BJ (cell line): ENCODE measurements at regions not wholly inside any gene's neighbourhood (a gene's known extent, or its start where the extent isn't known, plus 50 kb on each side); places are given as distances from the start of the nearest gene placed in this dataset.
"Not testable (repeated sequence)": the region's sequence is repeated elsewhere in the genome, so short reads cannot be mapped to it uniquely, and the experiment has no call there.

Source experiments
- CTCF ChIA-PET: fragments of 350-600 bp; formaldehyde crosslinking; extraction: SDS; loops from one replicate; lab custom pipeline; 2021; ENCODE audit warnings: antibody characterized with exemption, inconsistent platforms; lab: Yijun Ruan, JAX
- POLR2A ChIA-PET: fragments of 300-600 bp; sonication (Branson Sonifier 250); formaldehyde crosslinking; extraction: SDS; loops from one replicate; lab custom pipeline; 2021; ENCODE audit warnings: antibody characterized with exemption; lab: Charles Lee
- DNase-seq: peaks from one replicate; pipeline ENCODE4 v3.0.0-alpha.2; 2011; ENCODE audit warnings: low read depth
- H3K27me3 ChIP-seq: 2 replicates; pipeline ENCODE4 v1.6.0; 2011; ENCODE audit warnings: low read length; ENCODE audit not compliant: control insufficient read depth, insufficient read depth
- H3K36me3 ChIP-seq: 2 replicates; pipeline ENCODE4 v1.5.1; 2011; ENCODE audit warnings: low read length; ENCODE audit not compliant: control insufficient read depth, insufficient read depth
- H3K4me3 ChIP-seq: 2 replicates; pipeline ENCODE4 v1.5.1; 2011; ENCODE audit warnings: low read depth, mild to moderate bottlenecking, control low read depth, low read length
- CTCF ChIP-seq: IDR thresholded peaks from 2 replicates; pipeline ENCODE4 v1.5.1; 2011; ENCODE audit warnings: low read depth, mild to moderate bottlenecking, control low read depth, inconsistent platforms, low read length, moderate library complexity; ENCODE audit not compliant: insufficient read depth

DNA sequence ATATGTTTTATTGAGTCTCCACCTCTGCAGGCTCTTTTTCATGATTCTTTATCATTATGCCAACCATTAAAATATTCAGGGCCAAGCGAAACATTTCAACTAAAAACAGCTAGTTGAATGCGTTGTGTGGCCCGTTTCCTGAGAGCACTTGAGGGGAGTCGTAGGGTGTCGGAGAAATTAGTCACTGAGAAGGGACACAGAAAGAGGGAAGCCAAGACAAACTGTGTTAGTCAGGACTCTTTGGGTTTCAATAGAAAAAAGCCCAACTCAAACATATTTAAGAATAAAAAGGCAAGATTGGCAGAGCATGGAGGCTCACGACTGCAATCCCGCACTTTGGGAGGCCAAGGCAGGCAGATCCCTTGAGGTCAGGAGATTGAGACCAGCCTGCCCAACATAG, 58.9 kb downstream of the MAFB start:
- H3K4me3 ChIP-seq, result no peak overlapping the region
- DNase-seq, result no peak
- no peaks in the 10 kb centered on the region for H3K36me3 ChIP-seq
- ChIA-PET POLR2A (no interaction called here), CTCF (interaction anchor here (0.7 to 1.3 kb wide), 2 partner anchors 23 to 60 kb away, joined by 3 read pairs; no protein-coding TSS in a partner anchor)
- H3K27me3 ChIP-seq, result no peaks in the 10 kb centered on the region
- no peak for TF ChIP-seq CTCF

GRCh38 chr20:40628877-40629276, 60.2 kb downstream of the MAFB start:
- ChIA-PET POLR2A (no interaction called here), CTCF (no interaction called here)
- DNase-seq, result no peak
- no peaks in the 10 kb centered on the region for H3K27me3 ChIP-seq
- no peak for TF ChIP-seq CTCF
- H3K4me3 ChIP-seq, result no peak overlapping the region
- H3K36me3 ChIP-seq, result no peaks in the 10 kb centered on the region

- POLR2A ChIA-PET, H3K4me3 ChIP-seq, CTCF ChIA-PET, DNase-seq, H3K27me3 ChIP-seq, H3K36me3 ChIP-seq: not testable (repeated sequence)
Measured at GRCh38 chr20:40619053-40619452, 70.0 kb downstream of the MAFB start.

DNA sequence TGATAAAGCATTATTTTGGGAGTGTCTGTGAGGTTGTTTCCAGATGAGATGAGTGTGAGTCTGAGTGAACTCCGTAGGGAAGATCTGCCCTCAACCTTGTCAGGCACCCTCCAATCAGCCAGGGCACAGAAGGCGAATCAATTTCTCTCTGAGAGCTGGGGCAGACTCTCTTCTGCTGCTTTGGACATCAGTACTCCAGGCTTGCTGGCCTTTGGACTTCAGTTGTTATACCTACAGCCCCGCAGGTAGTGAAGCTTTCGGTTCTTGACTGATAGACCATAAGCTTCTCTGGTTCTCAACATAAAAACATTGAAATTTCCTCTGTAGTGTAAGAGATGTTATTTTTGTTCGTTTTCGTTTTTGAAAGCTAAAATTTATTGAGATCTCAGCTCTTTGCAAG, 71.4 kb downstream of the MAFB start:
- no peak overlapping the region for H3K4me3 ChIP-seq
- no peak for DNase-seq
- POLR2A ChIA-PET, result no interaction called here
- H3K36me3 ChIP-seq, result no peaks in the 10 kb centered on the region
- TF ChIP-seq CTCF, result no peak
- no peaks in the 10 kb centered on the region for H3K27me3 ChIP-seq
- CTCF ChIA-PET, result no interaction called here

DNA sequence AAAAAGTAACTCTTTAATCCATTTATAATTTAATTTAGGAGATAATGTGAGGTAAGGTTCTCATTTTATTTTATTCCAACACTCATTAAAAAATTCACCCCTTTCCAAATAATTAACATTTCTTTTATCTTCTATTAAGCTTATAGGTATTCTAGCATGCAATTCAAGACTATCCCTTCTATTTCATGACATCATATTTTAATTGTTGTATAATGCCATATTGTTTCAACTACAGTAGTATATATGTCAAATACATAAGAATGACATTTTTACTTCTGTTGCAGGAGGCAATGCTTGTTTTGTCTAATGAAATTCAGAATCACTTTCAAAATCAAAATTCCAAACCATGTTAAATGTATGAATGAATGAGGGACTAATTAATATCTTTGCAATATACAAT, 76.2 kb downstream of the MAFB start:
- ChIA-PET CTCF (no interaction called here), POLR2A (no interaction called here)
- TF ChIP-seq CTCF, result no peak
- H3K4me3 ChIP-seq, result no peak overlapping the region
- no peaks in the 10 kb centered on the region for H3K36me3 ChIP-seq
- no peaks in the 10 kb centered on the region for H3K27me3 ChIP-seq
- no peak for DNase-seq

DNA sequence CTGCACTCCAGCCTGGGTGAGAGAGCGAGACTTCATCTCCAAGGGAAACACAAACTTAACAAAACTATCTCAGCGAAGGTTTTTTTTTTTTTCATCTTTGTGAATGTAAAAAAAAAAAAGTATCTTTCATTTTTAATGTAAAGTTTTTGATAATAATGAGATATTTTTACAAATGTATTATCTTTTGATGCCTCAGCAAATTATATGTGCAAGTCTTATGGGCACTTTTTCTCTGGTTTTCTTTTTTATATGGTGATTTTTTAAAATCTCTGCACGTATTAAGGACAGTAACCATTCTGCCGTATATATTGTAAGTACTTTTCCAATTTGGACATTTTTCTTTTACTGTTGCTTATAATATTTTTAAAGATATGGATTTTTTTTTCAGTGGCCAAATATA, 76.8 kb downstream of the MAFB start:
- TF ChIP-seq CTCF, result no peak
- ChIA-PET POLR2A (no interaction called here), CTCF (no interaction called here)
- no peak overlapping the region for H3K4me3 ChIP-seq
- no peaks in the 10 kb centered on the region for H3K36me3 ChIP-seq
- no peak for DNase-seq
- no peaks in the 10 kb centered on the region for H3K27me3 ChIP-seq
